HG03175 (cell line): ENCODE measurements at regions not wholly inside any gene's neighbourhood (a gene's known extent, or its start where the extent isn't known, plus 50 kb on each side); places are given as distances from the start of the nearest gene placed in this dataset.

ENCODE experiments used
- ATAC-seq: cut with Tn5 transposase; IDR thresholded peaks from one replicate; pipeline ENCODE4 v1.9.1; 2021; ENCODE audit warnings: mild to moderate bottlenecking, moderate library complexity; ENCODE audit not compliant: unreplicated experiment

DNA sequence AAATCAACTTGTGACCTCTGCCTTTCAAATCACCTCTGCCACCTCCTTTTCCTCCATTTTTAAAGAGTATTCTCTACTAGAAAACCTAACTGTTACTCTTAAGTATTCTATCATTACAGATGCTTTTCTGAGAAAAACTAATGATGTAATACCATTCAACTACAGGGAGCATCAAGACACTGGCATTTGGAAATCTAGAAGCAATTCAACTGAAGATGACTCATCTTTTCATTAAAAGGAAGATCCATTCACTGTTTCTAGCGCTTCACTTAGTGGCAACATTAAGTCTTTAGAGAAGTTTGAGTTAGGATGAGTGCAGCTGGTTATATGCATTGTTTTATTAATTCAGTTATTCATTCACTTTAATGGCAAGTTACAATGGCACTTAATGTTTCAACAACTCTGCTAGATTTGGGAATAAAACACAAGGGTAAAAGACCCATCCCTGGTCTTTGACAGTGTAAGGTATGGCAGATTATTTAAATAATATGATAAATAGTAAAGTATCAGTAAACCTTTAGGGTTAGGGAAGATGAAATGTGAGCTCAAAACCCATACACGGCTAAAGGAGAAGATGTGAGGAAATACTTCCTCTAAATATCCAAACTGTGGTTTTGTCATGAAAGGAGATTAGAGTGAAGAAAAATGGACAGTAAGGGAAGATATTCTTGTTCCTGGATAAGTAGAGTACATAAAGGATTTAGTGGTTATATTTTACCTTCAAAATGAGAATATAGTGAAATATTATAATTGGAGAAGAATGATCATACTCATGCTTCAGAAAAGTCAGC lies 61.7 kb downstream of the KCNJ2 start:
- no peak for ATAC-seq

GRCh38 chr17:70232466-70232865 lies 63.1 kb downstream of the KCNJ2 start:
- ATAC-seq: no peak

DNA sequence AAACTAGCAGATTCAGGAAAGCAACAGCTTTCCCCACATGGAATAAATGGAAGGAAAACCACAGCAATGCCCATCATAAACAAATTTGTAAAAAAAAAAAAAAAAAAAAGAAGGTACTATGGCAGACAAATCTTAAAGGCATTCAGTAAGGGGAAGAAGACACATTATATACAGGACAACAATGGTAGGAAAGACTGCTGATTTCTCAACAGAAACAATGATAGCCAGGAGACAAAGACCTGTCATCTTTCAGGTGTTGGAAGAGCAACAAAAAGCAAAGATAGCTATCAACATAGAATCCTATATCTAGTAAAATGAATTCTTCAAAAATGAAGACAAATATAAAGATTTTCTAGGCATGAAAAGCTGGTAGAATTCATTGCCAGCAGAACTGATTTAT lies 65.9 kb downstream of the KCNJ2 start:
- ATAC-seq: no peak

DNA sequence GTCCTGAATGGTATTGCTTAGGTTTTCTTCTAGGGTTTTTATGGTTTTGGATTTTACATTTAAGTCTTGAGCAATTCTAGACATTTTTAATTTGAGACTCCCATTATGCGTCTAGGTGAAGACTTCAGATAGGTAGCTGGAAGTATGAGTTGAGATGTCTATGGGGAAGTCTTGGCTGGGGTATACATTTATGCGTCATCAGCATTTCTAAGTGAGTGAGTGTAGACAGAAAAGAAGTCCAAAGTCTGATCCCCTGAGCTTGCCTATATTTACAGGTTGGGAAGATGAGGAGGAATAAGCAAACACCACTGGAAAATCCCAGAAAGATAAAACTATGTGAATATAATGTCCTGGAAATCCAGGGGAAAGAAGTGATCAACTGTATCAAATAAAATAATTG lies 68.9 kb downstream of the KCNJ2 start:
- ATAC-seq: no peak

GRCh38 chr17:70238646-70239045 lies 69.3 kb downstream of the KCNJ2 start:
- no peak for ATAC-seq

DNA sequence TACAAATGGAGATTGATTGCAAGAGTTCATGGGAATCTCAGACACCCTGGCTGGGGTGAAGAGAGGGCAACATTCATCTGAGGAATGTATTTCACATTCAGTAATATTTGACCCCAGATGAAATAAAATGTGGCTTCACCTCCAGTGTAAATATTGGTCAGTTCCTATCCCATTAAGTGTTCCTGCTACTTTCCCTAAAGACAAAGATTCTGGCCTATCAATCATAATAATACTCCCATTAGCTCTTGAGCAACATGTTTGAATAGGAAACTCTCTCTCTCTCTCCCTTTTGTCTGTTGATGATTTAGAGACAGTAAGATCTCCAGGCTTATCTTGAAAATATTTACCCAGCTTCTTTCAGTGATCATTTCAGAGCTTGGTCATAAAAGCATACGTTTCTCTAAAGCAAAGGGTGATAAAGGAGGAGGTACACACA lies 70.1 kb downstream of the KCNJ2 start:
- ATAC-seq: no peak

DNA sequence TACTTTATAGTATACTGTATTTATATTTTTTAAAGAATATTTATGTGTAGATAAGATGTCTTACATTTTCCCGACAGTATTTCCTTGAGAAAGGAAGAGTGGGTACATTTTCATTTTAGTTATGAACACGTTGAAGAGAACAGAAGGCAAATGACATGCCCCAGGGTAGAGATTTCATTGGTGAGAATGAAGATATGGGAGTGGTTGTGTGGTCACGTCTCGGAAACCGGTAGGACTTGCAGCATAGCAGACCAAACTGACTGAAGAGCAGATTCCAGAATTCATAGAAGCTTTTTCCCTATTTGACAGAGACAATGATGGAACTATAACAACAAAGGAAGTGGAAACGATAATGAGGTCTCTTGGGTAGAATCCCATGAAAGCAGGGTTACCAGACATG lies 71.7 kb downstream of the KCNJ2 start:
- ATAC-seq: no peak

DNA sequence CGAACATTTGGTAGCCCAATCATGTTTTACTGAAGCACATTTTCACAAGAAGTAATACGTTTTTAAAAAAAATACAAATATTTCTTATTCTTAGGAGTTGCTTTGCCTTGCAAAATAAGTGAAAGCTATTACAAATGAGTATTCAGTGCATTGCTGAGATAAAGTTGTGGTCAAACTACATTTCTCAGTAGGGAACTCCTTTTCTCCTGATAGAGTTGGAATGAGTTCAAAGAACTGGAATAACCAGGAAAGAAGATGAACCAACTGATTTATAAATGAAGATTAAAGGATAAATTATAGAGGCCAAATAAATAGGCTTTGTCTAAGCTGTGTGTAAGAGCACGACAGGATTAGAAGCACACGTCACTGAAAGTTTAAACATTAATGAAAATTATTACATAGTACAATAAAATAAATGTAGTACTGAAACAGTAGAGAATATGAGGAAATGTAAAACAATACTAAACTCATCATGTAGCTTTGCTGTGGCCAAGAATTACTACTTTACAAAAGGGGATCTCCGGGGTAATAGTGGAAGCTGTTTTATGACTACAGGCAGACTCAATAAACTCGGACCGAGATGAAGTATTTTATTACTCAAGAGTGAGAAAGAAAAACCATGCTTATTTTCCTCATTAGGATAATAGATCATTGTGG lies 73.6 kb downstream of the KCNJ2 start:
- no peak for ATAC-seq

- ATAC-seq: no peak
These were observed 82.4 kb downstream of the KCNJ2 start for GRCh38 chr17:70251706-70252105.

DNA sequence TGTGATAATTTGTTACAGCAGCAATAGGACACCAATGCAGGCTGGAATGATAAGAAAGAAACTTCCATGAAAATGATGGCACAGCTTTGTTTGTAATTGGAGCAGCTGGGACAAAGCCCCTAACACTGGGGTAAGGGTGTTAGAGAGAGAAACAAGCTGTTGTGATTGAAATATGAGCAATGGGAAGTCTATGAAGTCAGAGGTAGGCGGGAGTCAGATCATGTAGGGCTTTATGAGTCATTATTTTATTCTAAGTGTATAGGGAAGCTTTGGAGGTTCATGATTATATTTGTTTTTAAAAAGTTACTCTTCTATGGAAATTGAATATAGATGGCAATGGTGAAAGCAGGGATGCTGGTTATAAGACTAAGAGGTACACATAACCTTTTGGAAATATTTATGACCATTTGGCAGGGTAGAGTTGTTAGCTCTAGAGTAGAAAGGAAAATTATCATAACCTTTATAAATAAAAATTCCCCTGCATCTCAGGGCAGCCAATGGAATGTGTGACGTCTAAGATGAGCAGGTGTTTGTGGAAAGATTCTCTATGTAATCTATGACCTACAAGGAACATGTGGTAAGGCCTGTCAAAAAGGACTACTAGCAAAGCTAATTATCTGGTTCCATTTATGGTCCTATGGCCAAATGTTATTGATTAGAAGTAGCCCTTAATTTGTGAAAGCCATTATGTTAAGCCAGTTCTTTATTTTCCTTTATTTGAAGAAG lies 85.6 kb downstream of the KCNJ2 start:
- ATAC-seq: no peak

- ATAC-seq: no peak
These were observed 87.4 kb downstream of the KCNJ2 start for GRCh38 chr17:70256751-70257150.

DNA sequence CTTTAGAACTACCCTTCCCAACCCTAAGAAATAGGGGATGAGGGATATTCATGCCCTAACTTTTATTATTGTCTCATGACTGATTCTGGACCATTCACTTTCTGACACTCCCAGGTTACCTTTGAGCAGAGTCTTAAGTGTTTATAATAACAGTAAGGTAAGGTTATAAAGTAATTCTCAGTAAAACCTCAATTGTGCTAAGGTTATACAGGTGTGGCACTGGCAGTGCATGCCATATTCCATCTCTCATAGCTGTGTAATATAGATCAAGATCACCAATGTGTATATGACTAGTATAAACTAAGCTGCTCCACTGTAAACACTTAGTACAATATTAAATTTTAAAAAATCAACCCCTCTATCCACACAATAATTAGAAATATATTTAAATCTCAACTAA lies 89.1 kb downstream of the KCNJ2 start:
- ATAC-seq: no peak

DNA sequence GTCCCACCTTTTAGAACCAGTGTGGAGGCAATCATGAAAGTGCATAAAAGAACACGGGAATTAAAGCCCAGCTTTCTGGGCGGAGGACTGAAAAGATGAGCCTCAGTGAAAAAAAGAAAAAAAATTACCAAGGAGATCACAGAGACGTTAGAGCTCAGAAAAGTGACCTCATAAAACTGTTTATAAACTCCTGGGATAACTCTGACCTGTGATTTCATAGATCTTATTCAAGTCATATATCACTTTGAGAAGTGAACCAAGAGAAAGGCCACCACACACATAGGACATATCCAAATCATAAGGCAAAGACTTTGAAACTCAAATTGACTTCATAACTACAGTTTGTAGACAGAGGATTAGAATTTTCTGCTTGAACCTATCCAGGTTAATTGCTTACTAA lies 90.1 kb downstream of the KCNJ2 start:
- ATAC-seq: no peak

DNA sequence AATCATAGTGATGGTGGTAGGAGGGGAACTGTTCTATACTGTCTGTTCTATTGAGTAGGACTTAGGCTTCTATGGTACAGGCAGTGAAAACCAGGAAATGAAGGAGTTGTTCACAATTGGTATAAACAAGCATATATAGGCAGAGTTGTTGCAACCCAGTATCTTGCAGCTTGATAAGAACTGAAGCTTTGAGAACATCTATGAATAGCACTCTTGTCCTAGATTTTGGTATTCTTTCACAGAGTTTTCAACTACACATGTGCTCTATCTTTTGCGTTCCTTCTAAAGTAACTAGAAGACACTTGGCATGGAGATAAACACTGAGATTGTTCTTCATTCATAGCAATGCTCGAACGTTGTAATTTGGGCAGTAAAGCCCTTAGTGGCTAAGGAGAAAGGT lies 91.8 kb downstream of the KCNJ2 start:
- ATAC-seq: no peak

DNA sequence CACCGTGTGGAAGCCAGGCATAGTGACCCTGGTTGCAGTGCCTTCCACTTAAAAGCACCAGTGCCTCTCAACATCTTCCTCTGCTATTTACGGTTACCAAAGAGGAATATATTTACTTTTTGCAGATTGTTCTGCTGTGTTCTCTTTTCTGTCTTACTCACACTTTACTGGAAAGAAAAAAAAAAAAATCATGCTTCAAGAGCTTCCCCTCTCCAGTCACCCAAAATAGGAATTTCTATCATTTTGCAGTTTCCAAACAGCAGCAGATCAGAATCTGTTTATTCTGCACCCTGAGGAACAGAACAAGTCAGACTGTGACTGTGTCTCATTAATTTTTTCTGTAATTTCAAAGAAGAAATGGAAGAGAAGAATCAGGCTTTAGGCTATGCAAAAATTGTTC lies 96.1 kb downstream of the KCNJ2 start:
- ATAC-seq: no peak

GRCh38 chr17:70266394-70266793 lies 97.1 kb downstream of the KCNJ2 start:
- no peak for ATAC-seq

GRCh38 chr17:70268383-70268782 lies 99.1 kb downstream of the KCNJ2 start:
- ATAC-seq: no peak

DNA sequence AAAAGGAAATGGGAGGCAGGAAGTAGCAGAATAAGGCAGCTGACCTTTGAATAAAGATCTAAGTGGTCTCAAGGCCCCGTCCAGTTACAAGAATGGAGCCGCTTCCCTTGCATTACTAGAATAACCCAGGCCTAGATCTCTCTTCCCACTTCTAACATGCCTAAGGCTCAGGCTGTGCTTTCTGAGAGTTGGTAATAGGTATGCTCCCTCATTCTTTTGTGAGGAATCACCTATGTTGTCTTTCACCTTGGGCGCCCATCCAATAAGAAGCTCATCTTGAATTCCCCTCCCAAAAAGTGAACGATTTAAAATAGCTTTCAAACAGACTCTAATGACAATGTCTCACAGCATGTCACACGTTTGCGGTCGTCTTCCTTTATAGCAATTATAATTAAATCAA lies 101.2 kb downstream of the KCNJ2 start:
- ATAC-seq: no peak

DNA sequence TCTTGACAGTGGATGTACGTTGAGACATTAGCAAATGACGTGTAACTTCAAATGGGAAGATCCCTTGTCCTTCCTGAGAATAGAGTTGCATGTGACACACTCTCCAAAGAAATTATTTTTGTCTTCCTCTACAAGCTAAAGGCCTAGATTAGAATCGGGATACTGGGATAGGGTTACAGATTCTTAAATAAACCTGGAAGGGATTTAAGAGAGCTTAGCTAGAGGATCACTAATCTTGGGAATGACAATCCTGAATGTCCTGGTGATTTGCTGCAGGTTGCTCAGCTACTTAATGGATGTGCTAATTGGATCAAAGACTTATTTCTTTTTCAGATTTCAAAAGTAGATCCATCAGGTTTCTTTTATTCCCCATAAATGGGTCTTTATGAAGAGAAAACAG lies 101.9 kb downstream of the KCNJ2 start:
- ATAC-seq: no peak

- no peak for ATAC-seq
These were observed 102.3 kb downstream of the KCNJ2 start for GRCh38 chr17:70271672-70272071.

GRCh38 chr17:70274255-70274654 lies 104.9 kb downstream of the KCNJ2 start:
- ATAC-seq: no peak

GRCh38 chr17:70276906-70277305 lies 107.6 kb downstream of the KCNJ2 start:
- ATAC-seq: no peak
